ENCODE measurements at regions not wholly inside any gene's neighbourhood (a gene's known extent, or its start where the extent isn't known, plus 50 kb on each side); places are given as distances from the start of the nearest gene placed in this dataset.

DNA sequence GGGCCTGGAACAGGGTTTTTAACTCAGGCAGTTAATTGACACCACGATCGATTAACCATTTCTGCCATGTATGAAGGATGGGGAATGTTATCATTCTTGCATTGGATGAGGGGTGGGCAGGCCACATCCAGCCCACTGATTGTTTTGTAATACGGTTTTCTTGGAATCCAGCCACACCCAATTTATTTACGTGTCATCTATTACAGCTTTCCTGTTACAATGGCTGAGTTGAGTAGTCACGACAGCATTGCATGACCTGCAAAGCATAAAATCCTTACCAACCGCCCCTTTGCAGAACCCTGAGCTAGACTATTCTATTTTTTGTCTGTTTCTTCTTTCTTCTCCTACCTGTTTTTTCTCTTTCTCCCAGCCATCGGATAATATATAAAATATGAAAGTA lies 122.0 kb upstream of the STC2 start:
- TF ChIP-seq EP300 (IDR thresholded peaks at IDR 0.05; ENCODE audit: borderline replicate concordance) (no peak), MAX (IDR thresholded peaks at IDR 0.05) (no peak), TAF1 (IDR thresholded peaks at IDR 0.05; ENCODE audit: low read depth) (no peak), CREB1 (IDR thresholded peaks at IDR 0.05; ENCODE audit: low read depth) (no peak), RAD21 (IDR thresholded peaks at IDR 0.05; ENCODE audit: low read depth) (no peak), REST (IDR thresholded peaks at IDR 0.05; ENCODE audit: low read depth) (no peak), FOXM1 (IDR thresholded peaks at IDR 0.05; ENCODE audit: borderline replicate concordance, low read depth) (no peak), TCF12 (IDR thresholded peaks at IDR 0.05; ENCODE audit: low read depth) (no peak), NFIC (IDR thresholded peaks at IDR 0.05) (no peak), YY1 (IDR thresholded peaks at IDR 0.05; ENCODE audit: low read depth) (no peak), EGR1 (IDR thresholded peaks at IDR 0.05) (no peak), TEAD4 (IDR thresholded peaks at IDR 0.05) (no peak), CEBPB (IDR thresholded peaks at IDR 0.05) (no peak), USF1 (IDR thresholded peaks at IDR 0.05) (no peak)
